Neural cell (in vitro differentiated cells): ENCODE measurements at regions not wholly inside any gene's neighbourhood (a gene's known extent, or its start where the extent isn't known, plus 50 kb on each side); places are given as distances from the start of the nearest gene placed in this dataset.

Source experiments
- H2AFZ ChIP-seq: fragments of 200-600, 300-800 bp; sonication (generic), shearing (Covaris generic); 2 replicates; pipeline ENCODE4 v1.6.0; 2014; ENCODE audit warnings: low read depth, mild to moderate bottlenecking, antibody characterized with exemption, low read length, moderate library complexity
- H3F3A ChIP-seq: fragments of 200-600 bp; shearing (Covaris generic); 2 replicates; pipeline ENCODE4 v1.6.1; 2016; ENCODE audit warnings: mild to moderate bottlenecking, moderate library complexity, mixed read lengths, antibody characterized with exemption, low read length; ENCODE audit not compliant: insufficient read depth, poor library complexity, severe bottlenecking
- H3K27ac ChIP-seq: fragments of 200-600, 300-800 bp; sonication (generic), shearing (Covaris generic); 2 replicates; pipeline ENCODE4 v1.5.1; 2014; ENCODE audit warnings: mild to moderate bottlenecking, low read length, moderate library complexity
- H3K27me3 ChIP-seq: fragments of 300-800, 200-600 bp; sonication (generic), shearing (Covaris generic); 2 replicates; pipeline ENCODE4 v1.6.0; 2014; ENCODE audit warnings: mild to moderate bottlenecking, low read depth, low read length, moderate library complexity; ENCODE audit not compliant: insufficient read depth
- H3K36me3 ChIP-seq: fragments of 300-800, 200-600 bp; sonication (generic), shearing (Covaris generic); 2 replicates; pipeline ENCODE4 v1.5.1; 2014; ENCODE audit warnings: mild to moderate bottlenecking, antibody characterized with exemption, low read length, moderate library complexity; ENCODE audit not compliant: insufficient read depth
- H3K4me2 ChIP-seq: fragments of 300-800, 200-600 bp; sonication (generic), shearing (Covaris generic); 2 replicates; pipeline ENCODE4 v1.6.0; 2014; ENCODE audit warnings: mild to moderate bottlenecking, low read length
- H3K4me3 ChIP-seq: fragments of 300-800, 200-600 bp; sonication (generic), shearing (Covaris generic); 2 replicates; pipeline ENCODE4 v1.5.1; 2014; ENCODE audit warnings: mild to moderate bottlenecking, low read length, moderate library complexity
- H3K79me2 ChIP-seq: fragments of 200-600 bp; shearing (Covaris generic); replicated peaks from 2 replicates; pipeline ENCODE4 v1.6.0; 2014; ENCODE audit warnings: mild to moderate bottlenecking, low read length, moderate library complexity; ENCODE audit not compliant: insufficient read depth
- H3K9ac ChIP-seq: fragments of 300-800, 200-600 bp; sonication (generic), shearing (Covaris generic); 2 replicates; pipeline ENCODE4 v1.6.1; 2016; ENCODE audit warnings: mild to moderate bottlenecking, low read length, mixed read lengths
- H3K9me2 ChIP-seq: fragments of 200-600 bp; shearing (Covaris generic); 2 replicates; pipeline ENCODE4 v1.6.1; 2016; ENCODE audit warnings: mild to moderate bottlenecking, low read length, mixed read lengths; ENCODE audit not compliant: insufficient read depth
- H3K9me3 ChIP-seq: fragments of 200-600, 300-800 bp; sonication (generic), shearing (Covaris generic); 2 replicates; pipeline ENCODE4 v1.6.1; 2016; ENCODE audit warnings: mild to moderate bottlenecking, mixed run types, low read length, moderate library complexity, mixed read lengths
- H4K20me1 ChIP-seq: fragments of 200-600 bp; shearing (Covaris generic); 2 replicates; pipeline ENCODE4 v1.6.1; 2016; ENCODE audit warnings: mild to moderate bottlenecking, mixed run types; ENCODE audit not compliant: insufficient read depth
- CTCF ChIP-seq: fragments of 450-650 bp; IDR thresholded peaks from 2 replicates; pipeline ENCODE4 v1.5.1; 2014; ENCODE audit warnings: antibody characterized with exemption, mild to moderate bottlenecking, moderate library complexity; ENCODE audit not compliant: poor library complexity, severe bottlenecking
- EP300 ChIP-seq: fragments of 450-650 bp; conservative IDR thresholded peaks from 2 replicates; pipeline ENCODE4 v1.6.1; 2014; ENCODE audit warnings: antibody characterized with exemption, mild to moderate bottlenecking, moderate library complexity; ENCODE audit not compliant: poor library complexity, severe bottlenecking
- EZH2 ChIP-seq: fragments of 200-600, 300-800 bp; shearing (Covaris generic), sonication (generic); IDR thresholded peaks from 2 replicates; pipeline ENCODE4 v1.6.1; 2014; ENCODE audit warnings: antibody characterized with exemption, low read length, borderline replicate concordance, mild to moderate bottlenecking; ENCODE audit not compliant: insufficient read depth, poor library complexity, severe bottlenecking
- MXI1 ChIP-seq: fragments of 450-650 bp; conservative IDR thresholded peaks from 2 replicates; pipeline ENCODE4 v1.6.1; 2014; ENCODE audit warnings: antibody characterized with exemption, mild to moderate bottlenecking; ENCODE audit not compliant: poor library complexity, severe bottlenecking
- POLR2AphosphoS5 ChIP-seq: IDR thresholded peaks from 2 replicates; pipeline ENCODE4 v1.6.1; 2012
- RAD21 ChIP-seq: fragments of 450-650 bp; conservative IDR thresholded peaks from 2 replicates; pipeline ENCODE4 v1.6.1; 2014; ENCODE audit warnings: antibody characterized with exemption, mild to moderate bottlenecking, moderate library complexity
- REST ChIP-seq: IDR thresholded peaks from 2 replicates; pipeline ENCODE4 v1.6.1; 2012; ENCODE audit warnings: borderline replicate concordance
- SMC3 ChIP-seq: fragments of 450-650 bp; conservative IDR thresholded peaks from 2 replicates; pipeline ENCODE4 v1.6.1; 2014; ENCODE audit warnings: antibody characterized with exemption, mild to moderate bottlenecking, moderate library complexity; ENCODE audit not compliant: poor library complexity
- TAF1 ChIP-seq: IDR thresholded peaks from 2 replicates; pipeline ENCODE4 v1.6.1; 2012; ENCODE audit warnings: low read depth

DNA sequence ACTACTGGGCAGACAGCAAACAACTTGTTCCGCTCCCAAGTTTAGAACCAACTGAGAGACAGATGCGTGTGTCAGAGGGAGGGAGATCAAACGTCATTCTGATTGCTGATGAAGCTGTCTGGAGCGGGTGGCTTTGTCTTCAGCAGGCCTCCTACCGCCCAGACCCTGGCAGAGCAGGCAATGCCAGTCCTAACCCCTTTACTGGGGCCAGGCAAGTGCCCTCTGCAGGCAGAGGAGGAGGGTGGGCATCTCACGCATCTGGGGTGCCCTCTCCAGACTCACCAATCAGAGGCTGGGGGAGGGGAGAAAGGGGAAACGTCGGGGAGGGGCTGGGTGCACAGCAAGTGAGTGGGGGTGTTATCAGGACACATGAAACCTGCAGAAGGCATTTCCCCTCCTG is 126.6 kb downstream of the ACTL8 start:
- H3K27ac ChIP-seq = no peak overlapping the region
- H4K20me1 ChIP-seq = no peaks in the 10 kb centered on the region
- no peak for TF ChIP-seq EP300
- no peak overlapping the region for H3K9ac ChIP-seq
- no peaks in the 10 kb centered on the region for H3K9me3 ChIP-seq
- no peaks in the 10 kb centered on the region for H3K9me2 ChIP-seq
- no peak overlapping the region for H3K4me3 ChIP-seq
- H3K4me2 ChIP-seq = no peak overlapping the region
- no peaks in the 10 kb centered on the region for H3K27me3 ChIP-seq
- H3F3A ChIP-seq = no peaks in the 10 kb centered on the region
- no peaks in the 10 kb centered on the region for H3K79me2 ChIP-seq
- H3K36me3 ChIP-seq = no peaks in the 10 kb centered on the region
- H2AFZ ChIP-seq = no peak overlapping the region

DNA sequence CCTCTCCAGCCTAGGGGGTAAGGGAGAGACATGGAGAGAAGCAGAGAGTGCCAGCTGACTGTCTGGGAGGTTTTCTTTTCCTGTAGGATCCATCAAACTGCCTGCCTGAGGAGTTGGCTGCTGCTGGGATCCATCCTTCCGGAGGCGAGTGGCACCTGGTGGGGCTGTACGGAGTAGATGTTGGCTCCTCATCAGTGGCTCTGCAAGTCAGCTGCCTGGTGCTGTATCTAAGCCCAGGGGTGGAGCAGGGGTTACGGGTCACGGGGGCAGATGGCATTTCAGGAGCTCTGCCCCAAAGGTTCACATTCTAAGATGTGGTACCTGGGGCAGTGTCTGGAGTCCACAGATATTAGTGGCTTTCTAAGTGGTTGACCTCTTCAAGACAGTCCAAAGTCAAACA is 128.0 kb downstream of the ACTL8 start:
- no peak overlapping the region for H3K27ac ChIP-seq
- no peaks in the 10 kb centered on the region for H3K36me3 ChIP-seq
- no peak overlapping the region for H3K4me2 ChIP-seq
- no peaks in the 10 kb centered on the region for H3K9me3 ChIP-seq
- no peaks in the 10 kb centered on the region for H3K27me3 ChIP-seq
- no peak overlapping the region for H2AFZ ChIP-seq
- no peak overlapping the region for H3K9ac ChIP-seq
- H3K9me2 ChIP-seq = no peaks in the 10 kb centered on the region
- no peaks in the 10 kb centered on the region for H4K20me1 ChIP-seq
- H3F3A ChIP-seq = no peaks in the 10 kb centered on the region
- H3K4me3 ChIP-seq = no peak overlapping the region
- no peaks in the 10 kb centered on the region for H3K79me2 ChIP-seq
- no peak for TF ChIP-seq REST
- no peak for TF ChIP-seq EP300
- TF ChIP-seq POLR2AphosphoS5 = no peak
- no peak for TF ChIP-seq SMC3
- no peak for TF ChIP-seq EZH2
- TF ChIP-seq TAF1 = no peak
- TF ChIP-seq MXI1 = no peak
- no peak for TF ChIP-seq CTCF
- no peak for TF ChIP-seq RAD21

DNA sequence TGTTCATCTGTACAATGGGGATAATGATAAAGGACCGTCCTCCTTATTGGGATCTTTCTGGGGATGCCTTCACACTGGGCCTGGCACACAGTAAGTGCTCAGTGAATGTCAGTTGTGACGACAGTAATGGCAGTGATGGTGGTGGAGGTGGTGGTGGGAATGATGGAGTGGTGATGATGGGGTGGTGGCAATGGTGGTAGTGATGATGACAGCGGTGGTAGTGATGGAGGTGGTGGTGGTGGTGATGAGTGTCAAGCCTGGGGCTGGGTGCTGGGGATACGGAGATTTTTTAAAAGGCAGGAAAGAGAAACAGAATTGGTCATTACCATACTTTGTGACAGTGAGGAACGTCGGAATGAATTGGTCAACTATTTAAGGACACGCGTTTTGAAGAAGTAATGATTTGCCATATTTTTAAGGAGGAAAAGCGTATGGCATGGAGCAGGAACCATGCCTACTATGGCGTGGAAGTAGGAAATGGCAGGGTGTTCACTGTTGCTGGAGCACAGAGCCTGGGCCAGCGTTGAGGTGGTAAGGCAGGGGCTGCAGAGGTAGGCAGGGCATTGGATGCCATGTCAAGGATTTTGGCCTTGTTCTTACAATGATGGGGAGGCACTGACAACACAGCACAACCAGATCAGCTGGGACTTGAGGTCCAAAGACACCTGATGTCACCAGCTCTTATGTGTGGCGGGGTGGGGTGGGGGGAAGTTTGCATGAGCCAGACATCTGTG is 128.7 kb downstream of the ACTL8 start:
- Histone ChIP-seq H3K9me3 (no peaks in the 10 kb centered on the region), H3F3A (no peaks in the 10 kb centered on the region), H3K9me2 (no peaks in the 10 kb centered on the region), H3K79me2 (no peaks in the 10 kb centered on the region), H2AFZ (no peak overlapping the region), H4K20me1 (no peaks in the 10 kb centered on the region), H3K36me3 (no peaks in the 10 kb centered on the region), H3K9ac (no peak overlapping the region), H3K27ac (no peak overlapping the region), H3K4me3 (no peak overlapping the region), H3K4me2 (no peak overlapping the region), H3K27me3 (no peaks in the 10 kb centered on the region)
- no peak for TF ChIP-seq TAF1
- no peak for TF ChIP-seq EP300
- TF ChIP-seq REST = no peak
- TF ChIP-seq MXI1 = no peak
- no peak for TF ChIP-seq POLR2AphosphoS5
- no peak for TF ChIP-seq SMC3
